PFSK-1 (cell line): ENCODE measurements at regions not wholly inside any gene's neighbourhood (a gene's known extent, or its start where the extent isn't known, plus 50 kb on each side); places are given as distances from the start of the nearest gene placed in this dataset.

Source experiments
- FOXP2 ChIP-seq: optimal IDR thresholded peaks from 2 replicates; pipeline ENCODE3; 2011; ENCODE audit warnings: borderline replicate concordance, control low read depth, inconsistent platforms; ENCODE audit not compliant: insufficient read depth; ENCODE audit errors: extremely low read length, extremely low read depth
- POLR2AphosphoS5 ChIP-seq: IDR thresholded peaks from 2 replicates; pipeline ENCODE4 v1.6.1; 2012; ENCODE audit warnings: low read depth, mild to moderate bottlenecking, control low read depth, low read length, moderate library complexity
- SIN3A ChIP-seq: IDR thresholded peaks from 2 replicates; pipeline ENCODE4 v1.6.1; 2012; ENCODE audit warnings: mild to moderate bottlenecking, low read length, moderate library complexity, borderline replicate concordance; ENCODE audit not compliant: insufficient read depth
- TAF1 ChIP-seq: IDR thresholded peaks from 2 replicates; pipeline ENCODE4 v1.6.1; 2012; ENCODE audit warnings: low read length, control low read depth, borderline replicate concordance; ENCODE audit not compliant: insufficient read depth
- TF ChIP-seq, protein P1 (sequence below), 2 experiments: IDR thresholded peaks; 2 replicates each; pipeline versions ENCODE4 v1.6.1 to v1.8.0; 2011 to 2012; ENCODE audit warnings: low read depth in 2 of 2, low read length in 2 of 2, control low read depth in 1 of 2, inconsistent platforms in 1 of 2, mild to moderate bottlenecking in 1 of 2, moderate library complexity in 1 of 2; ENCODE audit not compliant: insufficient read depth in 1 of 2

DNA sequence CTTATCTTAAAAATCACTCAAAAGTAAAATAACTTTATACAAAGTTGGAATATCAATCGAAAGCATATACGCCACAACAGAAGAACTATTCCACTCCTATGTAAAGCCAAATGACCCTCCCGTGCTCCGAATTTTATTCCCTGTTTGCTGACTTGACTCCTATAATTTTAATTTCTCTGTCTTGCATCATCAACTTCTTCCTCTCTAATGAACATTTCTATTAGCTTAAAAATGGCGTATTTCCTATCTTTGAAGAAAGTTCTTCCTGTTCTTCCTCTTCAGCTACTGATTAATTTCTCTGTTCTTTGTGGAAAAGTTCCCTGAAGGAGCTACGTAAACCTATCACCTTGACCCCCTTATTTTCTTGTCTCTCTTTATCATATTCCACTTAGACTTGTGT lies 389.3 kb downstream of the LMO7 start:
- TF ChIP-seq POLR2AphosphoS5 (no peak), TAF1 (no peak), SIN3A (no peak), FOXP2 (no peak)
- TF ChIP-seq, protein P1, sequence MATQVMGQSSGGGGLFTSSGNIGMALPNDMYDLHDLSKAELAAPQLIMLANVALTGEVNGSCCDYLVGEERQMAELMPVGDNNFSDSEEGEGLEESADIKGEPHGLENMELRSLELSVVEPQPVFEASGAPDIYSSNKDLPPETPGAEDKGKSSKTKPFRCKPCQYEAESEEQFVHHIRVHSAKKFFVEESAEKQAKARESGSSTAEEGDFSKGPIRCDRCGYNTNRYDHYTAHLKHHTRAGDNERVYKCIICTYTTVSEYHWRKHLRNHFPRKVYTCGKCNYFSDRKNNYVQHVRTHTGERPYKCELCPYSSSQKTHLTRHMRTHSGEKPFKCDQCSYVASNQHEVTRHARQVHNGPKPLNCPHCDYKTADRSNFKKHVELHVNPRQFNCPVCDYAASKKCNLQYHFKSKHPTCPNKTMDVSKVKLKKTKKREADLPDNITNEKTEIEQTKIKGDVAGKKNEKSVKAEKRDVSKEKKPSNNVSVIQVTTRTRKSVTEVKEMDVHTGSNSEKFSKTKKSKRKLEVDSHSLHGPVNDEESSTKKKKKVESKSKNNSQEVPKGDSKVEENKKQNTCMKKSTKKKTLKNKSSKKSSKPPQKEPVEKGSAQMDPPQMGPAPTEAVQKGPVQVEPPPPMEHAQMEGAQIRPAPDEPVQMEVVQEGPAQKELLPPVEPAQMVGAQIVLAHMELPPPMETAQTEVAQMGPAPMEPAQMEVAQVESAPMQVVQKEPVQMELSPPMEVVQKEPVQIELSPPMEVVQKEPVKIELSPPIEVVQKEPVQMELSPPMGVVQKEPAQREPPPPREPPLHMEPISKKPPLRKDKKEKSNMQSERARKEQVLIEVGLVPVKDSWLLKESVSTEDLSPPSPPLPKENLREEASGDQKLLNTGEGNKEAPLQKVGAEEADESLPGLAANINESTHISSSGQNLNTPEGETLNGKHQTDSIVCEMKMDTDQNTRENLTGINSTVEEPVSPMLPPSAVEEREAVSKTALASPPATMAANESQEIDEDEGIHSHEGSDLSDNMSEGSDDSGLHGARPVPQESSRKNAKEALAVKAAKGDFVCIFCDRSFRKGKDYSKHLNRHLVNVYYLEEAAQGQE (IDR thresholded peaks at IDR 0.05; ENCODE audit: insufficient read depth in 1 of 2, low read depth in 2 of 2, low read length in 2 of 2), result no peak
